Anterior cingulate cortex (tissue), 58 donors: ENCODE measurements at regions not wholly inside any gene's neighbourhood (a gene's known extent, or its start where the extent isn't known, plus 50 kb on each side); places are given as distances from the start of the nearest gene placed in this dataset.

ENCODE experiments used
- DNase-seq, 58 donors: peaks; one replicate each; lab custom pipeline; 2025; lab: John Stamatoyannopoulos, UW

DNA sequence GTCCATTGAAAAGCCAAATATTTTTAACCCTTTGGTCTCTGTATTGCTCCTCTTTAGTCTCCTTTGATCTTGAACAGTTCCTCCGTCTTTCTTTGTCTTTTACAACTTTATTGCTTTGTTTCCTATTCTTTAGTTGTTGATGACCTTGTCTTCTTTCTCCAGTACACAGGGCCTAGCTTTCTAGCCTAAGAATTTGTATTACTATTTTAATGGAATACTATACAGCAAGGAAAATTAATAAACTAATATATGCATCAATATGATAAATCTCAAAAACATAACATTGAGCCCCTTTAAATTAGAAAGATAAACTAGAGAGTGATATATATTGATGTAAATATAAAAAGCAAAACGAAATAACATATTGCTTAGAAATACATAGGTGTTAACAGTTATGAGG, 88.7 kb downstream of the NR1D2 start:
- no peak for DNase-seq

DNA sequence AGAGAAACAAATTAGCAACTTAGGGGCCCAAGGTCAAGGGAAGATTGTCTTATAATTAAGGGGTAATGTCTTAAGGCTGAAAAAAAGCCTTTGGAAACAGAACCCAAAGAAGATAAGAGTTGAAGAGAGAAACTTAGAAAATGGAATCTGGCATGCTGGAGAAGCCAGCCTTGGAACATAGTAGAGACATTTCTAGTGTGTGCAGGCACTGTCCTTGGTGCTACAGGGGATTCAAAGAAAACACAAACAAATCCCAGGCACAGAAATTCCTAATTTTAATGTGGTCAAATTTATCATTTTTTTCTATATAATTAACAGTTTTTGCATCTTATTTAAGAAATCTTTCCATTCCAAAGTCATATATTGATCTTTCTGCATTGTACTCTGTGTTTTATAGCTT, 89.4 kb downstream of the NR1D2 start:
- DNase-seq = no peak

DNA sequence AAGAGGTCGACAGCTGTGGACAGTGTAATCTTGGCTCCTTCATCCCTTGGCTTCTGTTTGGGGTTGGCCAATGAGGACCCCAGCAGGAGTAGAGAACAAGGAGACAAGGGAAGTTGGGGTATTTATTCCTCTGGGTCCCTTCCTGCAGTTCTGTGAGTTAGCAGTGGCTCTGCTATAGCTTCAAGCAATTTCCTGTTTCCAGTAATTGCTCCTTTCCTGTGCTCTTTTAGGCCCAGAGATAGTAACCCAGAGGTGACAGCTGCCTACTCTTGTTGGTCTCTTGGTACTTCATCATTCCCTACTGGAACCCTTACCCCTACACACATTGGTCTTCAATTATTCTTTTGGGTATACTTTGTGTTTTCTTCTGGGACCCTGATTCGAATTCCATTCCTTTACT, 92.9 kb downstream of the NR1D2 start:
- no peak for DNase-seq

DNA sequence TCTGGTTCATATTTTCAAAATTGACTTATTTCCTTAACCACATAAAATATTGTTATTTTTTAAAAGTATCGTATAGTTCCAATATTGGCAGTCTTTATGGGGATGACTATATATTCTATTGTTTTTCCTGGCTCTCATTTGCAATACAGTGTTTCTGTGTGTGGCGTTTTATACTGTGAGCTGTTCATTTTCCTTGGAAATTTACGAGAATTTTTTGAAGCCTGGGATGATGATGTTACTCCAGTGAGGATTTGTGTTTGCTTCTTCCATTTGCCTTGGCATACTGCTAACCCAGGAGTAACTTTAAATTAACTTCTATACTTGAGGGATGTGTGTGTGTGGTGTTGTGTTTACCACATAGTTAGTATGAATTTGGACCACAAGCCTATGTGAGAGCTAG, 95.2 kb downstream of the NR1D2 start:
- DNase-seq = no peak

DNA sequence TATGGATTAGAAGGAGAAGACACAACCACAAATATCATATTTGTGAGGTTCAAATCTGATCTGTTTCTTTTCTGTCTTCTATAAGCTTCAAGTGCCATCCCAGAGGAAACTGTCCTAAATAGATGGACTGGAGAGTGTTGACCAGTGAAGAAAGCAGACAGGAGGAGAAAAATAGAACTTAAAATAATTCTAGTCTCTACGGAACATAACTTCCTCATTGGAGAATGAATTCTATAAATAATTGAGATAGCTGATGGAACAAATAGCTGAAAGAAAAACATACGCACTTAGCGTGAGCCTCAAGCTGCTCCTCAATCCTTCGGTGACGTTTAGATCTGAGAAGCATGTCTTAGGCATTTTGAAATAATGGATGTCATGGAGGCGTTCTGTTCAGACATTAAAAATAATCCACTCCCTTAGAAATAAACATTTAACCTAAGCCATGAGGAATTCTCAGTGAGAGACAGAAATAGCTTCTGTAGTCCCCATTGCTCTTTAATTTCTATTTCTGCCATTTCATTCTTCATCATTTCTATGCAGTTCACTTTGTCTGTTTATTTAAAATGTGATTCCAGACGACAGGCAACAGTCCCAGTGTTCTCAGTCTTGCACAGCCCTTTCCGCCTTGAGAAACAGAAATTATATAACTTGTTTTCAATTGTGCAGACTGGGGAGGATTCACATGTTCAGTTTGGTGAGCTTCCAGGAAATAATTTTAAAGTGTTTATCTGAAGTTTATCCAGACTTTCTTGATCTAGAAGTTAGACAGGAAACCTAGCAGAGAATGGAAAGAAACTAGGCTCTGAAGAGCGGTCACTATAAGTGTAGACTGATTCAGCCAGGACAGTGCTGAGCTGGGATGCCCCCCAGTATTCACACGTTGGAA, 97.3 kb downstream of the NR1D2 start:
- DNase-seq = peak in 3 of 58 donors; percentile 2 to 72 (median 42)

DNA sequence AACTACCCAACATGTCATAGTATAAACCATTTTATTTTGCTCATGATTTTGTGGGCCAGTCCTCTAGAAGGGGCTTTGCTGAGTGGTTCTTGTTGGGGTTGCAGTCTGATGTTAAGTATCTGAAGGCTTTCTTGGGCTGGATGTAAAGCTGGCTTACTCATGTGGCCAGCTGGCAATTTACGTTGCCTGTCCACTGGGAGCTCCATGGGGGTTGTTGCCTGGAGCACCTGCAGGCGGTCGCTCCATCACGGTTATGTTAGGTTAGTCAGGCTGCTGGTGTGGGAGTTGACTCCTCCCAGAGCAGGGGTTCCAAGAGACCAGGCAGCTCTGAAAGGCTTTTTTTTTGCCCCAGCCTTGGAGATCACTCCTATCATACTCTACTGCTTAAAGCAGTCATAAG, 98.1 kb downstream of the NR1D2 start:
- no peak for DNase-seq

DNA sequence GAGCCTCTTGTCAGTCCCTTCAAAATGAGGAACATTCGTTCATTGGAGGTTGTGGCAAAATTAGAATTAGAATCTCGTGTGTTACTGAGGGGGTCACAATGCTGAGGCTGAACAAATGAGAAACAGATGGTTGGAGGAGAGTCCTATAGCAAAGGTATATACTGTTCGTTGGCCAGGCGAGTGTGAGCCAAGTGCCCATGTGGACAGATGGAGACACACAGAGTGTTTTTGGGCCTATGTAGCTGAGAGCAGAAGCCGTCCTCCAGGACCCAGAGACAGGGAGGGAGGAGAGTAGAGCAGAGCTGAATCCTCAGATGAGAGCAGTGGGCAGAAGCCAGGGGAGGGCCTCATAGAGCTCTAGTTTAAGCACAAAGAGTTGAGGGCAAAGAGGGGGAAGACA, 98.9 kb downstream of the NR1D2 start:
- DNase-seq = peak in 14 of 58 donors; percentile 10 to 81 (median 26)

DNA sequence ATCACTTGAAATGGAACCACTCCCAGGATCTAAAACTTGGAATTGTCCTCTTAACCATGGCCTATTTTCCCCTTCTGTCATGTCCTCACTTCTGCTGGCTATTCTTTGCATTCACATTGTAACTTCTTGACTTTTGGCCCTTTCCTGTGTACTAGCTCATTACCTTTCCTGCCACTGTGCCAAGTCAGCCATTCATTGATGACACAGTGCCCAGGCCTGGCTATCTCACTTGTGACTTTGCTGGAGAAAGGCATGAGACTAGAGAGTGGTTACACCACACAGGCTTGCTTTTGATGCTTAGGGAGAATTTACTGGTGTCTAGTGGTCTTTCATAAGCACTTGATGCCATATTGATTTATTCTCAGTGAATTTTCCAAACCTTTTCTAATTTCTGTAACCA, 101.1 kb downstream of the NR1D2 start:
- DNase-seq = no peak

DNA sequence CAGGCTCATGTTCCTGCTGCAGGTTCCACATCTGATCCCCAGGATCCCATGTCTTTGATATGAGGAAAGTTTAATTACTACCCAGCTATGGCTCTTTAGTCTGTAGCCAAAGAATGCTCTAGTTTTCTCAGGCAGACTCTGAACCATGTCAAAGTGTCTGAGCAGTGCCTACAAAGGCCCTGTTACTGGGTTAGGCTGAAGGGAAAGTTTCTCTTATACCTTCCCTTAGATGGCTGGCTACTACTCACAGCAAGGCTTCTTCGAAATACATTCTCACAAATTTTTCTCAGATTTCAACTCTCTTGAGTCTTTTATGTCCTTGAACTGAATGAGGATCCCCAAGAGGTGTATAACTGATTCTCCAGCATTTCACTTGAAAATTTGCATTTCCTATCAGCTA, 102.4 kb downstream of the NR1D2 start:
- no peak for DNase-seq

DNA sequence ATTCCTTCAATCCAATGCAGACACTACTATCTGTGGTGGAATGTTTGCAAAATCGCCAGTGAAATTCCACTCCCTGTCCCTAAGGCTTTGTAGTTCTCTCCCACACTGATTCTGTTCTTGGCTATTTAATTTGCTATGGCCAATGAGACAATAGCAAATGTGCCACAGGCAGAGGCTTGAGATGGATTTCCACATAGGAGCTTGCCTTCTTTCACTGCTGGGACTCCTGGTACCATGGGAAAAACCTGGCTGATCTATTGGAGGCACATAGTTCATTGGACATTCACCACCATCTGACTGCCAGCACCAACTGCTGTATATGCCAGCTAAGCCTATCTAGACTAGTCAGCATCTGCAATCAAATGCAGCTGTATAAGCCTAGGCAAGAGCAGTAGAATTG, 103.8 kb downstream of the NR1D2 start:
- DNase-seq = no peak

DNA sequence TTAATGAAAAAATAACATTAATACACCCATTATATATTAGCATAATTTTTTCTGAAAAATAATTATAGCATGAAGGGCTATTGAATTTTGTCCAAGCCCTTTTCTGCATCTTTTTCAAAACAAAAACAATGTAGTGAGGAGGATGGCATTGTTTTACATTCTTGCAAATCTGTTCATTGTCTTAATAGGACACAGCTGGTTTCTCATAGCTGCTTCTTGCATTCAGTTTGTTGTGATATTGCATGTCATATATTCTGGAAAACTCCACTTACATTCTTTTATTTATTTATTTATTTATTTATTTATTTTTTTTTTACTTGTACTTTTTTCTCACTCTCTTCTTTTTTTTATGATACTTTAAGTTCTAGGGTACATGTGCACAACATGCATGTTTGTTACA, 107.4 kb downstream of the NR1D2 start:
- DNase-seq = no peak

DNA sequence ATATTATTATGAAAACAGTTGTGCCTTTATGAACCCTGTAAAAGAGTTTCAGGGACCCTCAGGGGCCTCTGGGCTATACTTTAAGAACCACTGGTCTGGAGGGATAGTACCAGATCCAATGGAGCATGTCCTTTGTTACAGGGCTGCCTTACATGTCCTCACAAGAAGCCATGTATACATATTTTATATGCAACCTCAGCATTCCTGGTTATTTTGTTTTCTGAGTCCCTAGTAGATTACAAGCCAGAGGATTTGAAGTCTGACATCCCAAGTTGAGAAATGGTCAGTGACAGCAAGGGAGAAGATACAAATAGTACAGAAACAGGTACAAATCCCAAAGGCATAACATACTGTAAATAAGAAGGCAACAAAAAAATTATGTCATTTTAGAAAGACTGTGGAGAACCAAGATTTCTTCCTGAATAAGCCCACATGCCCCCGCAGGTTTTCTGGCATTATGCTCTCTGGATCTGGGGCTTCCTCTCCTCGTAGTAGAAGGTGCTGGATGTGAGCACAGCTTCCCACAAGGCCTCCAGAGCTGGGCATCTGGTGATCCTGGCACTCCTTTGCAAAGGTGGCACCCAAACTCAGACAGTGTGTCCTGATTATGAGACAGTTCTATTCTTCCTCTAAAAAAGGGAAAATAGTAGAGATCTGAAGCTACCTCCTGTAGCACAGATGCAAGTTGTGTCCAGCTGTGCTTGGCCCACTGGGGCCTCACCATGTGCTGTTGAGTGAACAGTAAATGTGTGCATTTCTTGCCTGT, 114.0 kb downstream of the NR1D2 start:
- DNase-seq = no peak

DNA sequence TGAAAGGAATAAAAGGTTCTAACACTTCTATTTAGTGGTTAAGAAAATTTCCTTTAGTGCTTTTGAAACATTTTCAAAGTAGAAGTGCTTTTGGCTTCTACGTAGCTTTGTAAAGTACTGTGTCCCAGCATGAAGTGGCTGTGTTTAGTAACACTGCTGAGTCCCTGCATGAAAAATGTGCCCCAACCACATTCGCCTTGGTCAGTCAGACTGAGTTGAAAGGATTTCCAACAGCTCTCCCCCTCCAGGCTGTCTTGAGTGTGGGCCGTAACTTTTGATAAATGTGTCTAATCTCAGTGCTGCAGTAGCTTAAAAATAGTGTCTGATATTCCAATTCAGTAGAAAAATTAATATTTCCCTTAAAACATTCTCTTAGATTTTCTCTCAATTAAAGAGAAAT, 115.0 kb downstream of the NR1D2 start:
- DNase-seq = peak in 2 of 58 donors; percentile 8 to 11

DNA sequence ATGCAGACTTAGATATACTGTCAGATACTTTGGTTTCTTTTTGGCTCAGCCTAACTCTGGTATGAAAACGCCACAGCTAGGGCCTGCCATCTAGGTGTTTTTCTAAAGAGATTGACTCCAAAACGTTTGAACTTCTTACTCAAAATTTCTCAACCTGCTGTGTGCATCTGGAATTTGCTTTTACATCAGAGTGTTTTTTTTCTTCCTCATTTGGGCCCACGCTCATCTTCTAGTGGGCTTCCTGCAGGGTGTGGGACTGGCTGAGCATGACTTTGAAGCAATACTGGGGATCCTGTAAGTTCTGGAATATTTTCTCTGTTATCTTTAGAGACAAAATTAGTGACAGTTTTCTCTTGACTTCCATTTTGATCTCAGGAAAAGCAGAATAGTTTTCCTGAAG, 117.8 kb downstream of the NR1D2 start:
- no peak for DNase-seq
